ENCODE measurements at regions not wholly inside any gene's neighbourhood (a gene's known extent, or its start where the extent isn't known, plus 50 kb on each side); places are given as distances from the start of the nearest gene placed in this dataset.
"Not testable (repeated sequence)": the region's sequence is repeated elsewhere in the genome, so short reads cannot be mapped to it uniquely, and the experiment has no call there.

DNA sequence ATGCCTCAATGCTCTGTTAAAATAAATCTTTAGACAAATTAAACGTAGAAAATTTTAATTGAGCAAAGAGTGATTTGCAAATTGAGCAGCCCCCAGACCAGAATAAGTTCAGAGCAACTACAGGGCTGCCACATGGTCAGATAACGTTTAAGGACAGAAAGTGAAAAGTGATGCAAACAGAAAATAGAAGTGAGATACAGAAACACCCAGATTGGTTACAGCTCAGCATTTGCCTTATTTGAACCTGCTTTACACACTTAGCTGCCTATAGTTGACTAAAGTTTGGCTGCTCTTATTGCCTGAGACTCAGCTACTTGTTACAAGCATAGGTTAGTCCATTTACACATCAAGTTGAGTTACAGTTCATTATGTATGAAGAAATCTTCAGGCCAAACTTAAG, 1800.8 kb upstream of the PCDH10 start:
- TF ChIP-seq, protein P1, sequence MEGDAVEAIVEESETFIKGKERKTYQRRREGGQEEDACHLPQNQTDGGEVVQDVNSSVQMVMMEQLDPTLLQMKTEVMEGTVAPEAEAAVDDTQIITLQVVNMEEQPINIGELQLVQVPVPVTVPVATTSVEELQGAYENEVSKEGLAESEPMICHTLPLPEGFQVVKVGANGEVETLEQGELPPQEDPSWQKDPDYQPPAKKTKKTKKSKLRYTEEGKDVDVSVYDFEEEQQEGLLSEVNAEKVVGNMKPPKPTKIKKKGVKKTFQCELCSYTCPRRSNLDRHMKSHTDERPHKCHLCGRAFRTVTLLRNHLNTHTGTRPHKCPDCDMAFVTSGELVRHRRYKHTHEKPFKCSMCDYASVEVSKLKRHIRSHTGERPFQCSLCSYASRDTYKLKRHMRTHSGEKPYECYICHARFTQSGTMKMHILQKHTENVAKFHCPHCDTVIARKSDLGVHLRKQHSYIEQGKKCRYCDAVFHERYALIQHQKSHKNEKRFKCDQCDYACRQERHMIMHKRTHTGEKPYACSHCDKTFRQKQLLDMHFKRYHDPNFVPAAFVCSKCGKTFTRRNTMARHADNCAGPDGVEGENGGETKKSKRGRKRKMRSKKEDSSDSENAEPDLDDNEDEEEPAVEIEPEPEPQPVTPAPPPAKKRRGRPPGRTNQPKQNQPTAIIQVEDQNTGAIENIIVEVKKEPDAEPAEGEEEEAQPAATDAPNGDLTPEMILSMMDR (conservative IDR thresholded peaks at IDR 0.05; ENCODE audit: low read depth), result no peak
- ChIA-PET POLR2A (ENCODE audit: low non-redundant PET) (no interaction called here), CTCF (no interaction called here)
- no peak overlapping the region for H3K27ac ChIP-seq
- no peak for DNase-seq (ENCODE audit: low spot score)

DNA sequence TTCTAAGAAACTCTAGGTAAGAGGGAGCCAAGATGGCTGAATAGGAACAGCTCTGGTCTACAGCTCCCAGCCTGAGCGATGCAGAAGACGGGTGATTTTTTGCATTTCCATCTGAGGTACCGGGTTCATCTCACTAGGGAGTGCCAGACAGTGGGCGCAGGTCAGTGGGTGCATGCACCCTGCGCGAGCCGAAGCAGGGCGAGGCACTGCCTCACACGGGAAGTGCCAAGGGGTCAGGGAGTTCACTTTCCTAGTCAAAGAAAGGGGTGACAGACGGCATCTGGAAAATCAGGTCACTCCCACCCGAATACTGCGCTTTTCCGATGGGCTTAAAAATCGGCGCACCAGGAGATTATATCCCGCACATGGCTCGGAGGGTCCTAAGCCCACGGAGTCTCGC, 1796.7 kb upstream of the PCDH10 start:
- DNase-seq (ENCODE audit: low spot score); POLR2A ChIA-PET (ENCODE audit: low non-redundant PET); H3K27ac ChIP-seq: not testable (repeated sequence)
- CTCF ChIA-PET, result interaction anchor here (0.6 kb wide), 1 partner anchor 24 kb away, joined by 3 read pairs; no protein-coding TSS in a partner anchor

DNA sequence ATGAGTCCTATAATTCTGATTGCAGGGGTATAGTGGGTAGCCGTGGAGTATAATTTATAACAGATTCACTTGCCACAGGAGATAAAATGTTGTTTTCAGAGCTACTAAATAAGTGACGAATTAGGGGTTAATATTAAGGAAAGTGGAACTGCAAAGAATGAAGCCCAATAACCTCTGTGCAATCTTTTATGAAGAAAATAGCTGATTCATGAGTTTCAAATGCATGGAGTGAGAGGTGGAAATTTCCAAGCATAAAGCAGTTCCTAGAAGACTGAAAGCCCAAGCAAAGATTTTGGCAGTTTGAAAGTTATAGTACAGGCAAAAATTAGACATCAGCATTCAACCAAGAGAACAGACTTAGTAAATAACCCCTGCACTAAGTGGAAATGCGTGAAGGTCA, 1782.4 kb upstream of the PCDH10 start:
- POLR2A ChIA-PET (ENCODE audit: low non-redundant PET), result no interaction called here

DNA sequence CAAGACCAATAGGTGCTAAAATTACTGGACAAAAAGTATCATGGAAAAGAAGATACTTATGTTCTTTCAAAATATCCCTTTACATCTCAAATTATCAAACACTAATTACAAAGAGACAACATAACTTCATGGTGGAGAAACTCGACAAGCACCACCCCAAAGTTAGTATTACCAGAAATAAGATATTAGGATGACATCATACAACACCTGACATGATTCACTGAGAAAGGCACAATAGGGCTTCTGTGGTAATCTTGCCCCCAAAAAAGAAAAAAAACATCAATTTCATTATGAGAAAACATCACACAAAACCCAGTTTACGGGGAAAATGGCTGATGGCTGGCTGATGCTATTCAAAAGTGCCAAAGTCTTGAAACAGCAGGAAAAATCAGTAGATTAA, 1781.7 kb upstream of the PCDH10 start:
- DNase-seq (ENCODE audit: low spot score), result no peak
- ChIA-PET CTCF (no interaction called here), POLR2A (ENCODE audit: low non-redundant PET) (no interaction called here)
- H3K27ac ChIP-seq, result no peak overlapping the region
- TF ChIP-seq, protein P1 (conservative IDR thresholded peaks at IDR 0.05; ENCODE audit: low read depth), result no peak

More for the DNA sequence above, 1782.4 kb upstream of the PCDH10 start:
- TF ChIP-seq, protein P1 (conservative IDR thresholded peaks at IDR 0.05; ENCODE audit: low read depth), result no peak
- CTCF ChIA-PET, result no interaction called here
- DNase-seq (ENCODE audit: low spot score), result no peak
- no peak overlapping the region for H3K27ac ChIP-seq

DNA sequence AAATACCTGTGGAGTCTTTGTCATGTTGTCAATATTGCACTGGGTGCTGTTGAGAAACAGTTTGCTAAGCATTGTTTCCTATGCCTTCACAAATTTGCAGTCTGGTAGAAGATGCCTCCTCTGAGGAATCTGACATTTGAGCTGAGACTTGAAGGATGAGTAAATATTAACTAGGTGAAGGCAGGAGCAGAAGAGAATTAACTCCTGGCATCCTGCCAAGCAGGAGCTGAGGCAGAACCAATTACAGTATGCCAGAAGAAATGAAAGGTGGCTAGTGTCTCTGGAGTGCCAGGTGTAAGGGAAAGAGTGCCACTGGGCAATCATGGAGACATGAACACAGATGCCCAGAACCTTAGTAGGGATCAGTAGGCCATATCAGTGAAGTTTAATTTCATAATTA, 1778.2 kb upstream of the PCDH10 start:
- no peak overlapping the region for H3K27ac ChIP-seq
- CTCF ChIA-PET, result no interaction called here
- TF ChIP-seq, protein P1 (conservative IDR thresholded peaks at IDR 0.05; ENCODE audit: low read depth), result no peak
- DNase-seq (ENCODE audit: low spot score), result peak; percentile 1
- POLR2A ChIA-PET (ENCODE audit: low non-redundant PET), result no interaction called here

DNA sequence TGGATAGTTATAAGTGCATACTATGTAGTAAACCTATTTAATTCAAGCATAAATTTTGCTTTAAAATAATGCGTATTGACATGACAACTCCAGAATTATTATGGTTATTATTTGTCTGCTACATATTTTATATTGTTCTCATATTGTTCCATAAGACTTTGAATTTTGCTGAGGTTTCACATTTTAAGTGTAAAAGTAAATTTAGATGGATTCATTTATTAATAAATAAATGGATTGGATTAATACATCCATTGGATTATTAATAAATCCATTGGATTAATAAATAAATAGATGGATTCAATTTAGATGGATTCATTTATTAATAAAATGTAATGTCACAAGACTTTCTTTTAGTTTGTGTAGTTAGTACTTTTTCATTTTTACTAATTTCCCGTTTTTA, 1768.0 kb upstream of the PCDH10 start:
- DNase-seq (ENCODE audit: low spot score), result no peak
- CTCF ChIA-PET, result no interaction called here
- TF ChIP-seq, protein P1 (conservative IDR thresholded peaks at IDR 0.05; ENCODE audit: low read depth), result no peak
- POLR2A ChIA-PET (ENCODE audit: low non-redundant PET), result no interaction called here
- H3K27ac ChIP-seq, result no peak overlapping the region

DNA sequence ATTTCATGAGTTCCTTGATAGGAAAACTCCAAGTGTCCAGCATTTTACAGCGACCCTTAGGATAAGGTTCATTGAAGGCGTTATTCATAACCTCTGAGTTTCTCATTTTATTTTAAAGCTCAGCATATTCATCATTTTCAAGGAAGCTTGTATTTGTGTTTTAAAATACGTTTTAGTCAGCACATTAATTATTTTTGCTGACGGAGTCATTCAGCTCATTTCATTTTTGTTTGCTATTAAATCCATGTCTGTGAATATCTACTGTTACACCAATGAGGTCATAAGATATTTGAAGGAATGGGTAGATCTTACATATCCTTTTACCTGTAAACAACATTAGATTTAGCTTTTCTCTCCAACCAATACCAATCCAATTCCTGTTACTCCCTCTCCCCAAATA, 1766.3 kb upstream of the PCDH10 start:
- TF ChIP-seq, protein P1 (conservative IDR thresholded peaks at IDR 0.05; ENCODE audit: low read depth), result no peak
- H3K27ac ChIP-seq, result no peak overlapping the region
- ChIA-PET POLR2A (ENCODE audit: low non-redundant PET) (no interaction called here), CTCF (no interaction called here)
- DNase-seq (ENCODE audit: low spot score), result no peak
